Activated CD8-positive, alpha-beta T cell treated with anti-CD3 and anti-CD28 coated beads for 36 hours (primary cell): ENCODE measurements at regions not wholly inside any gene's neighbourhood (a gene's known extent, or its start where the extent isn't known, plus 50 kb on each side); places are given as distances from the start of the nearest gene placed in this dataset.

Experiments
- ATAC-seq: fragments of 200-7000 bp; cut with Tn5 transposase; one replicate; pipeline ENCODE4 v1.10.0; 2021; ENCODE audit warnings: mild to moderate bottlenecking, moderate library complexity
- CTCF ChIA-PET: fragments of 350-600 bp; sonication (Branson Sonifier 250); formaldehyde crosslinking; loops from one replicate; lab custom pipeline; 2021; ENCODE audit warnings: antibody characterized with exemption; lab: Charles Lee
- POLR2A ChIA-PET: fragments of 350-600 bp; sonication (Branson Sonifier 250); formaldehyde crosslinking; loops from one replicate; lab custom pipeline; 2021; ENCODE audit warnings: antibody characterized with exemption; lab: Charles Lee
- DNase-seq: peaks from one replicate; pipeline ENCODE4 v3.0.0-alpha.2; 2020
- H3K27ac Mint-ChIP-seq: one replicate; pipeline ENCODE4 v1.8.0; 2021; ENCODE audit warnings: mild to moderate bottlenecking, mixed read lengths
- H3K27me3 Mint-ChIP-seq: one replicate; pipeline ENCODE4 v1.8.0; 2021; ENCODE audit warnings: mixed read lengths
- H3K36me3 Mint-ChIP-seq: one replicate; pipeline ENCODE4 v1.8.0; 2021; ENCODE audit warnings: low read depth, mixed read lengths
- H3K4me1 Mint-ChIP-seq: one replicate; pipeline ENCODE4 v1.8.0; 2021; ENCODE audit warnings: low read depth, mixed read lengths
- H3K4me3 Mint-ChIP-seq: one replicate; pipeline ENCODE4 v1.8.0; 2021; ENCODE audit warnings: mild to moderate bottlenecking, moderate library complexity, mixed read lengths
- H3K9me3 Mint-ChIP-seq: one replicate; pipeline ENCODE4 v1.8.0; 2021; ENCODE audit warnings: mixed read lengths
- intact Hi-C: fragments of 100-400 bp; cut with micrococcal nuclease; formaldehyde crosslinking; loops from one replicate; pipeline ENCODE4 v1.10.0; 2022
- TF ChIP-seq, protein P1 (sequence below): fragments of 200-600 bp; IDR thresholded peaks from one replicate; pipeline ENCODE4 v1.8.0; 2022; ENCODE audit warnings: antibody characterized with exemption, mild to moderate bottlenecking

GRCh38 chr13:108156749-108157148 is 58.6 kb downstream of the LIG4 start:
- CTCF ChIA-PET: interaction anchor here (0.9 to 3.4 kb wide), 9 partner anchors 8 to 952 kb away, joined by 3 to 55 read pairs (median 7); no protein-coding TSS in a partner anchor
- DNase-seq (no peak), ATAC-seq (no peak)
- TF ChIP-seq, protein P1, sequence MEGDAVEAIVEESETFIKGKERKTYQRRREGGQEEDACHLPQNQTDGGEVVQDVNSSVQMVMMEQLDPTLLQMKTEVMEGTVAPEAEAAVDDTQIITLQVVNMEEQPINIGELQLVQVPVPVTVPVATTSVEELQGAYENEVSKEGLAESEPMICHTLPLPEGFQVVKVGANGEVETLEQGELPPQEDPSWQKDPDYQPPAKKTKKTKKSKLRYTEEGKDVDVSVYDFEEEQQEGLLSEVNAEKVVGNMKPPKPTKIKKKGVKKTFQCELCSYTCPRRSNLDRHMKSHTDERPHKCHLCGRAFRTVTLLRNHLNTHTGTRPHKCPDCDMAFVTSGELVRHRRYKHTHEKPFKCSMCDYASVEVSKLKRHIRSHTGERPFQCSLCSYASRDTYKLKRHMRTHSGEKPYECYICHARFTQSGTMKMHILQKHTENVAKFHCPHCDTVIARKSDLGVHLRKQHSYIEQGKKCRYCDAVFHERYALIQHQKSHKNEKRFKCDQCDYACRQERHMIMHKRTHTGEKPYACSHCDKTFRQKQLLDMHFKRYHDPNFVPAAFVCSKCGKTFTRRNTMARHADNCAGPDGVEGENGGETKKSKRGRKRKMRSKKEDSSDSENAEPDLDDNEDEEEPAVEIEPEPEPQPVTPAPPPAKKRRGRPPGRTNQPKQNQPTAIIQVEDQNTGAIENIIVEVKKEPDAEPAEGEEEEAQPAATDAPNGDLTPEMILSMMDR: no peak
- H3K36me3 Mint-ChIP-seq: no peaks in the 10 kb centered on the region
- H3K9me3 Mint-ChIP-seq: no peaks in the 10 kb centered on the region
- H3K4me1 Mint-ChIP-seq: no peaks in the 10 kb centered on the region
- intact Hi-C loops: no loop called here
- no peak overlapping the region for H3K4me3 Mint-ChIP-seq
- POLR2A ChIA-PET: interaction anchor here (0.6 kb wide), 1 partner anchor 182 kb away, joined by 3 read pairs; no protein-coding TSS in a partner anchor
- H3K27me3 Mint-ChIP-seq: peaks cover 5% of the 10 kb centered on the region
- H3K27ac Mint-ChIP-seq: no peak overlapping the region

DNA sequence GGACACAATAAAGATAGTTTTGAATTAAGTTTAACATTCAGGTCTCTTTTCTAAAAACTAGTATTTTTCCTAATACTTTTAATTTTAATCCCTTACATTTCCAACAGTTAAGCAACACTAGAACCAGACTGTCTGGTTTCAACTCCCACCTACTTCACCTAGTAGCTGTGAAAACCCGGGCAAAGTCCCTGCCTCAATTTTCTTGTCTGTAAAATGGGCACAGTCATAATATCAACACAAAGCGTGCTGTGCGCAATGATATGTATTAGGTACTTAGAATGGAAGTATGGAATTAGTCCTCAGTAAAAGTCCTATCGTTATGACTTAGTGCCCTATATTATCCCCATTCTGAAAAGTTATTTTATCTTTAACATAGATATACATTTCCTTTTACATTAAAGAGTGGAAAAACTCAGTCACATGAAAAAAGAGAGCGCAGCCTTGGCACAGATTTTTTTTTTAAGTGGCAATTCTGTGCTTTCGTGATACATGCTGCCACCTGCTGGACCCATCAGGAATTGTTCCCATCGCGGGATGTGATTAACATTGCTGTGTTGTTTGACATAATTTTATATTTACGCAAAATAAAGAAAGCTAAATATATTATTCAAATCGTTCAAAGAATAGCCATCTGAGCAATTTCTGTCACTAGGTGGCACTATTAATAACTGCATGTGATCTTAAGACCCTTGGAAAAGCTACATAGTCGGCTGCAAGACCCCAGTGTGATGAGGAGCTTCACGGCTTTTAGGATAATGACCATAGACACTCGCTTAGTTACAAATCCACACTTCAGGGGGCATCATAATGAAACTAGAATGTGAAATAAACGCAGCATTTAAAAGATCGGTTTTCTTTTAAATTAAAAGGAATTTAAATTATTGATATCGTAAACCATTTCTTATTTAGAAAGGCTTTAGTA is 59.9 kb downstream of the LIG4 start:
- intact Hi-C loops: loop anchor here (2.0 kb wide), 1 partner anchor 951 kb away; no protein-coding TSS in a partner anchor

DNA sequence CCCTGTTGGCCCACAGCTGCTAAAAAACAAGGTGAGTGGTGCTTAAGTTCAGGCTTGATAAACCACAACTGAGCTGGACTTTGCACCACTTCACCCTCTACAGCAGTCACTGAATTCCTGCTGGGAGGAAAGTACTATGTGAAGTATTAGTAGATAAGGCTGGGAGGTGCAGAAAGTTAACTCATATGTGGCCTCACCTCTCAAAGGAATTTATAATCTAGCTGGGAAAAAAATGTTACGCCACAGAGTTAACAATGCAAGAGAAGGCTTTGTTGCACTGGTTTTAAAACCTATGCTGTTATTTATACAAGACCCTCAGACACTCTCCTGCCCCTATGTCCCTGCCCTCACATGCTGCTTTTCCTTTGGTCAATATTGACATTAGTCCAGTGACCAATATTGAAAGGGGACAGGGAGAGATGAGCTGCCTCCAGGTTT is 60.9 kb downstream of the LIG4 start:
- peaks cover 8% of the 10 kb centered on the region for H3K27me3 Mint-ChIP-seq
- ATAC-seq: no peak
- ChIA-PET CTCF (interaction anchor here (0.8 to 3.4 kb wide), 9 partner anchors 11 to 951 kb away, joined by 3 to 55 read pairs (median 5); no protein-coding TSS in a partner anchor), POLR2A (no interaction called here)
- intact Hi-C loops: loop anchor here (2.0 kb wide), 1 partner anchor 950 kb away; no protein-coding TSS in a partner anchor
- TF ChIP-seq, protein P1: no peak
- no peak for DNase-seq
- no peak overlapping the region for H3K4me3 Mint-ChIP-seq
- H3K9me3 Mint-ChIP-seq: no peaks in the 10 kb centered on the region
- no peaks in the 10 kb centered on the region for H3K36me3 Mint-ChIP-seq
- H3K4me1 Mint-ChIP-seq: no peaks in the 10 kb centered on the region
- no peak overlapping the region for H3K27ac Mint-ChIP-seq

More for the DNA sequence above, 59.9 kb downstream of the LIG4 start:
- Mint-ChIP-seq H3K27me3 (peaks cover 8% of the 10 kb centered on the region), H3K9me3 (no peaks in the 10 kb centered on the region), H3K27ac (no peak overlapping the region), H3K36me3 (no peaks in the 10 kb centered on the region), H3K4me1 (no peaks in the 10 kb centered on the region), H3K4me3 (no peak overlapping the region)
- DNase-seq (peak; percentile 74), ATAC-seq (peak; percentile 45)
- ChIA-PET POLR2A (no interaction called here), CTCF (interaction anchor here (0.6 to 3.4 kb wide), 33 partner anchors 10 to 958 kb away, joined by 3 to 55 read pairs (median 4); no protein-coding TSS in a partner anchor)
- TF ChIP-seq, protein P1: peak; percentile 95

DNA sequence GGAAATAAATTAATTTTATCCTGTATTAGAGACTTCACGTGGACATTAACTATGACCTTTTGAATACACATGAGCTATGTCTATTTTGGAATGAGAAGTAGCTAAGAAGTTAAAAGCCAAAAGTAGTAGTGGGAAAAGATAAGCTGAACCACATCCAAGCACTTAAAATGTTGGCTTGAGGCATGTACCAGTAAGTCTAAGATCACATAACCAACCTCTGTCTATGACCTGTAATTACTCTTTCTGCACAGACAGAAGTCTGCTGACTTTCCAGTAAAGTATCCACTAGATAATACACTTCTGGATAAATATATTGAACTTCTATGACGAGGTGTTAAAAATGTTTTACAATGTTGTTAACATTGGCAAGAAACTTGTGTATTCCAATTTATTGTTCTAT is 68.7 kb downstream of the LIG4 start:
- H3K27ac Mint-ChIP-seq: no peak overlapping the region
- TF ChIP-seq, protein P1: no peak
- H3K4me3 Mint-ChIP-seq: no peak overlapping the region
- no peak for ATAC-seq
- H3K27me3 Mint-ChIP-seq: peaks cover 9% of the 10 kb centered on the region
- intact Hi-C loops: no loop called here
- DNase-seq: no peak
- CTCF ChIA-PET: interaction anchor here (1.6 to 8.1 kb wide), 2 partner anchors 9 to 12 kb away, joined by 3 to 55 read pairs; no protein-coding TSS in a partner anchor
- POLR2A ChIA-PET: no interaction called here
- H3K9me3 Mint-ChIP-seq: no peaks in the 10 kb centered on the region
- H3K4me1 Mint-ChIP-seq: no peaks in the 10 kb centered on the region
- no peaks in the 10 kb centered on the region for H3K36me3 Mint-ChIP-seq
